ENCODE measurements at regions not wholly inside any gene's neighbourhood (a gene's known extent, or its start where the extent isn't known, plus 50 kb on each side); places are given as distances from the start of the nearest gene placed in this dataset.
"Not testable (repeated sequence)": the region's sequence is repeated elsewhere in the genome, so short reads cannot be mapped to it uniquely, and the experiment has no call there.

- DNase-seq (ENCODE audit: low spot score) = no peak
These were observed 421.5 kb downstream of the FUT8 start for GRCh38 chr14:65834051-65834450.

GRCh38 chr14:65834812-65835211 is 422.3 kb downstream of the FUT8 start:
- no peak for DNase-seq (ENCODE audit: low spot score)

GRCh38 chr14:65835501-65835900 is 423.0 kb downstream of the FUT8 start:
- DNase-seq (ENCODE audit: low spot score) = no peak

- no peak for DNase-seq (ENCODE audit: low spot score)
These were observed 426.0 kb downstream of the FUT8 start for GRCh38 chr14:65838565-65838964.

- DNase-seq (ENCODE audit: low spot score) = no peak
These were observed 427.7 kb downstream of the FUT8 start for GRCh38 chr14:65840118-65840751.

GRCh38 chr14:65840786-65841185 is 428.3 kb downstream of the FUT8 start:
- no peak for DNase-seq (ENCODE audit: low spot score)

GRCh38 chr14:65846196-65846868 is 433.8 kb downstream of the FUT8 start:
- DNase-seq (ENCODE audit: low spot score) = no peak

GRCh38 chr14:65847075-65847847 is 434.7 kb downstream of the FUT8 start:
- no peak for DNase-seq (ENCODE audit: low spot score)

GRCh38 chr14:65847931-65848330 is 435.4 kb downstream of the FUT8 start:
- DNase-seq (ENCODE audit: low spot score) = not testable (repeated sequence)

GRCh38 chr14:65849091-65849490 is 436.6 kb downstream of the FUT8 start:
- no peak for DNase-seq (ENCODE audit: low spot score)

- no peak for DNase-seq (ENCODE audit: low spot score)
These were observed 437.0 kb downstream of the FUT8 start for GRCh38 chr14:65849558-65849957.

- no peak for DNase-seq (ENCODE audit: low spot score)
These were observed 438.1 kb downstream of the FUT8 start for GRCh38 chr14:65850429-65851135.

- no peak for DNase-seq (ENCODE audit: low spot score)
These were observed 440.2 kb downstream of the FUT8 start for GRCh38 chr14:65852689-65853088.

- DNase-seq (ENCODE audit: low spot score) = no peak
These were observed 441.0 kb downstream of the FUT8 start for GRCh38 chr14:65853407-65853955.

GRCh38 chr14:65854215-65854614 is 441.7 kb downstream of the FUT8 start:
- no peak for DNase-seq (ENCODE audit: low spot score)

- no peak for DNase-seq (ENCODE audit: low spot score)
These were observed 448.6 kb downstream of the FUT8 start for GRCh38 chr14:65860956-65861611.

- no peak for DNase-seq (ENCODE audit: low spot score)
These were observed 452.0 kb downstream of the FUT8 start for GRCh38 chr14:65864549-65864948.

- no peak for DNase-seq (ENCODE audit: low spot score)
These were observed 452.5 kb downstream of the FUT8 start for GRCh38 chr14:65864984-65865383.

- DNase-seq (ENCODE audit: low spot score) = no peak
These were observed 453.9 kb downstream of the FUT8 start for GRCh38 chr14:65866448-65866847.

- no peak for DNase-seq (ENCODE audit: low spot score)
These were observed 454.4 kb downstream of the FUT8 start for GRCh38 chr14:65866886-65867285.

- no peak for DNase-seq (ENCODE audit: low spot score)
These were observed 454.8 kb downstream of the FUT8 start for GRCh38 chr14:65867333-65867732.
